ENCODE measurements at regions not wholly inside any gene's neighbourhood (a gene's known extent, or its start where the extent isn't known, plus 50 kb on each side); places are given as distances from the start of the nearest gene placed in this dataset.
"Not testable (repeated sequence)": the region's sequence is repeated elsewhere in the genome, so short reads cannot be mapped to it uniquely, and the experiment has no call there.

DNA sequence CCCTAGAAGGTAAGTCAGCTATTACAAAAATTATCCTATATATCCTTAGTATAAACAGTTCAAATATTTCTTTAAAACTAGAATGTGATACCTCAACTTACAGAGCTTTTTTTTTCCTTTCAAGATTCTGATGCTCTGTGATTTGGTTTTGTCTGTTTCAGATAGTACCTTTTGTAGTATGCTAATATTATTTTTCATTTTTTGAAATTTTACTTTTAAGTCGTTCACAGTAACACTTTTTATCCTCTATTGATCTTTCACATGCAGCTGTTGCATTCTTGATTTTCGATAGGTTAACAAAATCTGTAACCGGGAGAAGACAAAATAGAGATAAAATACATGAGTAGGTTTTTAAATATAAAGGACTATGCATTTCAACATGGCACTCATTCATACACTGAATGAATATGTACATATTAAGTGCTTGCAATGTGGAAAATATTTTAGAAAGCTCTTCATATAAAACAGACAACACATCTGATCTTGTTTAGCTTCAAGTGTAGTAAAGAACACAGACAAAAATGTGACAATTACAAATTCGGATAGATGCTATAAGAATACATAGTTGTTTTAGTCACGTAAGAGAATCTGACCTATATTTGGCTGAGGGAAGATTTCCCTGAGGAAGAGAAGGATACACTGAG is 86.7 kb upstream of the CCT8L2 start:
- TF ChIP-seq ZNF37A (tag by site-specific recombination; IDR thresholded peaks at IDR 0.05); ZNF350 (tag by site-specific recombination; IDR thresholded peaks at IDR 0.05); ZFP37 (tag by site-specific recombination; IDR thresholded peaks at IDR 0.05); ZSCAN16 (tag by site-specific recombination; IDR thresholded peaks at IDR 0.05); ZNF146 (tag by site-specific recombination; IDR thresholded peaks at IDR 0.05); TCF7L2 (IDR thresholded peaks at IDR 0.05; ENCODE audit: borderline replicate concordance, low read depth, low read length): not testable (repeated sequence)
- TF ChIP-seq, protein P1, sequence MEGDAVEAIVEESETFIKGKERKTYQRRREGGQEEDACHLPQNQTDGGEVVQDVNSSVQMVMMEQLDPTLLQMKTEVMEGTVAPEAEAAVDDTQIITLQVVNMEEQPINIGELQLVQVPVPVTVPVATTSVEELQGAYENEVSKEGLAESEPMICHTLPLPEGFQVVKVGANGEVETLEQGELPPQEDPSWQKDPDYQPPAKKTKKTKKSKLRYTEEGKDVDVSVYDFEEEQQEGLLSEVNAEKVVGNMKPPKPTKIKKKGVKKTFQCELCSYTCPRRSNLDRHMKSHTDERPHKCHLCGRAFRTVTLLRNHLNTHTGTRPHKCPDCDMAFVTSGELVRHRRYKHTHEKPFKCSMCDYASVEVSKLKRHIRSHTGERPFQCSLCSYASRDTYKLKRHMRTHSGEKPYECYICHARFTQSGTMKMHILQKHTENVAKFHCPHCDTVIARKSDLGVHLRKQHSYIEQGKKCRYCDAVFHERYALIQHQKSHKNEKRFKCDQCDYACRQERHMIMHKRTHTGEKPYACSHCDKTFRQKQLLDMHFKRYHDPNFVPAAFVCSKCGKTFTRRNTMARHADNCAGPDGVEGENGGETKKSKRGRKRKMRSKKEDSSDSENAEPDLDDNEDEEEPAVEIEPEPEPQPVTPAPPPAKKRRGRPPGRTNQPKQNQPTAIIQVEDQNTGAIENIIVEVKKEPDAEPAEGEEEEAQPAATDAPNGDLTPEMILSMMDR (tag by site-specific recombination; IDR thresholded peaks at IDR 0.05): not testable (repeated sequence)

Measured in HEK293 (cell line).